ENCODE measurements at regions not wholly inside any gene's neighbourhood (a gene's known extent, or its start where the extent isn't known, plus 50 kb on each side); places are given as distances from the start of the nearest gene placed in this dataset.
"Not testable (repeated sequence)": the region's sequence is repeated elsewhere in the genome, so short reads cannot be mapped to it uniquely, and the experiment has no call there.

GRCh38 chr5:7131680-7132079 lies 264.3 kb upstream of the ADCY2 start:
- Histone ChIP-seq H3K4me3 (ENCODE audit: low read length) (no peak overlapping the region), H3K27me3 (ENCODE audit: control insufficient read depth, insufficient read depth, low read length) (no peaks in the 10 kb centered on the region), H3K4me1 (ENCODE audit: control insufficient read depth, insufficient read depth, low read length) (no peaks in the 10 kb centered on the region), H3K9me3 (ENCODE audit: control insufficient read depth, low read depth, low read length) (no peaks in the 10 kb centered on the region), H3K27ac (ENCODE audit: low read length) (no peak overlapping the region), H3K36me3 (ENCODE audit: control insufficient read depth, insufficient read depth, low read length) (no peaks in the 10 kb centered on the region)
- DNase-seq = no peak
- WGBS (ENCODE audit: insufficient coverage, low lambda C conversion rate) = 100% methylated on average over 2 of the region's 4 CpGs

- Histone ChIP-seq H3K36me3 (ENCODE audit: control insufficient read depth, insufficient read depth, low read length) (no peaks in the 10 kb centered on the region), H3K27me3 (ENCODE audit: control insufficient read depth, insufficient read depth, low read length) (no peaks in the 10 kb centered on the region), H3K27ac (ENCODE audit: low read length) (no peak overlapping the region), H3K4me3 (ENCODE audit: low read length) (no peak overlapping the region), H3K9me3 (ENCODE audit: control insufficient read depth, low read depth, low read length) (no peaks in the 10 kb centered on the region), H3K4me1 (ENCODE audit: control insufficient read depth, insufficient read depth, low read length) (no peaks in the 10 kb centered on the region)
- DNase-seq = peak; percentile 48 to 56
- no CpG with 5 or more reads among the region's 1 CpG for WGBS (ENCODE audit: insufficient coverage, low lambda C conversion rate)
Measured at GRCh38 chr5:7146886-7147285, 249.1 kb upstream of the ADCY2 start.

GRCh38 chr5:7157083-7157482 lies 238.9 kb upstream of the ADCY2 start:
- Histone ChIP-seq H3K4me1 (ENCODE audit: control insufficient read depth, insufficient read depth, low read length) (no peaks in the 10 kb centered on the region), H3K4me3 (ENCODE audit: low read length) (no peak overlapping the region), H3K27ac (ENCODE audit: low read length) (no peak overlapping the region), H3K9me3 (ENCODE audit: control insufficient read depth, low read depth, low read length) (peaks cover 8% of the 10 kb centered on the region), H3K27me3 (ENCODE audit: control insufficient read depth, insufficient read depth, low read length) (no peaks in the 10 kb centered on the region), H3K36me3 (ENCODE audit: control insufficient read depth, insufficient read depth, low read length) (no peaks in the 10 kb centered on the region)
- DNase-seq = no peak

DNA sequence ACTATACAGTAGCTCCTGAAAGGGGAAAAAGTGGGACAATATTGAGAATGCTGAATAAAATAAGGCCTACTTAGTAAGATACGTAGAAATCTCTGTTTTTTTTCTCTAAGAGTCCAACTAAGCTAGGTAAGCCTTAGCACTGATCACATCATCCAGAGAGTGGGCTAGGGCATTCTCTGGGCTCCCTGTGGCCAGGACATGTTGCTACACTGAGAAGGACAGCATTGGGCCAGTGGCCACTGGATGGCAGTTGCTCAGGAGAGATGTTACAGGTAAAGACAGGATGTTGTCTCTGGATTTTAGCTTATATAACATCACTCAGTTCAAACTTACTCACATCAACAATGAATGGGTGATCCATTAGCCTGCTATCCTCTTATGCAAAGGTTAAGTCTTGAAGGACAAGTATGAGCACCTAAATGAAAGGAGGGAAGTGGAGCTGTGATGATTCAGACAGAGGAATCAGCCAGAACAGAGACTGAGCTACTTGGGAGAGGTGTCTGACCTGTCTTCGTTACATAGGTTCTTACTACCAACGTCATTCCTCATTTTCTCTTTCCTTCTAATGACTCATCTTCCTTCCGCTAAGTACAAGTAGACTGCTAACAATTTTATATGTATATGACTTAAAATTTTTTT lies 226.6 kb upstream of the ADCY2 start:
- Histone ChIP-seq H3K36me3 (ENCODE audit: control insufficient read depth, insufficient read depth, low read length) (no peaks in the 10 kb centered on the region), H3K27ac (ENCODE audit: low read length) (no peak overlapping the region), H3K9me3 (ENCODE audit: control insufficient read depth, low read depth, low read length) (no peaks in the 10 kb centered on the region), H3K4me1 (ENCODE audit: control insufficient read depth, insufficient read depth, low read length) (no peaks in the 10 kb centered on the region), H3K27me3 (ENCODE audit: control insufficient read depth, insufficient read depth, low read length) (no peaks in the 10 kb centered on the region), H3K4me3 (ENCODE audit: low read length) (no peak overlapping the region)
- no peak for DNase-seq
- 70% methylated on average over 3 of the region's 4 CpGs for WGBS (ENCODE audit: insufficient coverage, low lambda C conversion rate)

DNA sequence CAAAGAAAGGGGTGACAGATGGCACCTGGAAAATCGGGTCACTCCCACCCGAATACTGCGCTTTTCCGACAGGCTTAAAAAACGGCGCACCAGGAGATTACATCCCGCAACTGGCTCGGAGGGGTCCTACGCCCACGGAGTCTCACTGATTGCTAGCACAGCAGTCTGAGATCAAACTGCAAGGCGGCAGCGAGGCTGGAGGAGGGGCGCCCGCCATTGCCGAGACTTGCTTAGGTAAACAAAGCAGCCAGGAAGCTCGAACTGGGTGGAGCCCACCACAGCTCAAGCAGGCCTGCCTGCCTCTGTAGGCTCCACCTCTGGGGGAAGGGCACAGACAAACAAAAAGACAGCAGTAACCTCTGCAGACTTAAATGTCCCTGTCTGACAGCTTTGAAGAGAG lies 225.2 kb upstream of the ADCY2 start:
- H3K27me3 ChIP-seq (ENCODE audit: control insufficient read depth, insufficient read depth, low read length); H3K4me1 ChIP-seq (ENCODE audit: control insufficient read depth, insufficient read depth, low read length); DNase-seq; H3K4me3 ChIP-seq (ENCODE audit: low read length); H3K36me3 ChIP-seq (ENCODE audit: control insufficient read depth, insufficient read depth, low read length); H3K9me3 ChIP-seq (ENCODE audit: control insufficient read depth, low read depth, low read length); H3K27ac ChIP-seq (ENCODE audit: low read length): not testable (repeated sequence)
- WGBS (ENCODE audit: insufficient coverage, low lambda C conversion rate) = no CpG with 5 or more reads among the region's 16 CpGs

- Histone ChIP-seq H3K4me1 (ENCODE audit: control insufficient read depth, insufficient read depth, low read length) (peaks cover 14% of the 10 kb centered on the region), H3K4me3 (ENCODE audit: low read length) (no peak overlapping the region), H3K9me3 (ENCODE audit: control insufficient read depth, low read depth, low read length) (no peaks in the 10 kb centered on the region), H3K36me3 (ENCODE audit: control insufficient read depth, insufficient read depth, low read length) (no peaks in the 10 kb centered on the region), H3K27ac (ENCODE audit: low read length) (peak overlapping the region; percentile 23), H3K27me3 (ENCODE audit: control insufficient read depth, insufficient read depth, low read length) (no peaks in the 10 kb centered on the region)
- WGBS (ENCODE audit: insufficient coverage, low lambda C conversion rate) = no CpG with 5 or more reads among the region's 3 CpGs
- peak in 1 of 2 donors; percentile 45 for DNase-seq
Measured at GRCh38 chr5:7179364-7179763, 216.6 kb upstream of the ADCY2 start.

GRCh38 chr5:7181841-7182240 lies 214.1 kb upstream of the ADCY2 start:
- no peaks in the 10 kb centered on the region for H3K27me3 ChIP-seq (ENCODE audit: control insufficient read depth, insufficient read depth, low read length)
- peaks cover 14% of the 10 kb centered on the region for H3K4me1 ChIP-seq (ENCODE audit: control insufficient read depth, insufficient read depth, low read length)
- no peaks in the 10 kb centered on the region for H3K9me3 ChIP-seq (ENCODE audit: control insufficient read depth, low read depth, low read length)
- WGBS (ENCODE audit: insufficient coverage, low lambda C conversion rate) = no CpG with 5 or more reads among the region's 2 CpGs
- peak; percentile 63 to 83 for DNase-seq
- no peak overlapping the region for H3K4me3 ChIP-seq (ENCODE audit: low read length)
- no peaks in the 10 kb centered on the region for H3K36me3 ChIP-seq (ENCODE audit: control insufficient read depth, insufficient read depth, low read length)
- peak overlapping the region; percentile 53 for H3K27ac ChIP-seq (ENCODE audit: low read length)

- no peaks in the 10 kb centered on the region for H3K9me3 ChIP-seq (ENCODE audit: control insufficient read depth, low read depth, low read length)
- 100% methylated on average over 2 of the region's 7 CpGs for WGBS (ENCODE audit: insufficient coverage, low lambda C conversion rate)
Measured at GRCh38 chr5:7185742-7186141, 210.2 kb upstream of the ADCY2 start.

GRCh38 chr5:7186818-7187217 lies 209.1 kb upstream of the ADCY2 start:
- H3K36me3 ChIP-seq (ENCODE audit: control insufficient read depth, insufficient read depth, low read length) = no peaks in the 10 kb centered on the region
- H3K27me3 ChIP-seq (ENCODE audit: control insufficient read depth, insufficient read depth, low read length) = no peaks in the 10 kb centered on the region
- 80% methylated on average over 1 of the region's 3 CpGs for WGBS (ENCODE audit: insufficient coverage, low lambda C conversion rate)
- no peaks in the 10 kb centered on the region for H3K9me3 ChIP-seq (ENCODE audit: control insufficient read depth, low read depth, low read length)
- no peak for DNase-seq
- H3K4me1 ChIP-seq (ENCODE audit: control insufficient read depth, insufficient read depth, low read length) = peaks cover 3% of the 10 kb centered on the region
- no peak overlapping the region for H3K27ac ChIP-seq (ENCODE audit: low read length)
- no peak overlapping the region for H3K4me3 ChIP-seq (ENCODE audit: low read length)

More at GRCh38 chr5:7185742-7186141, 210.2 kb upstream of the ADCY2 start:
- H3K27me3 ChIP-seq (ENCODE audit: control insufficient read depth, insufficient read depth, low read length) = no peaks in the 10 kb centered on the region
- no peak for DNase-seq
- no peak overlapping the region for H3K27ac ChIP-seq (ENCODE audit: low read length)
- H3K36me3 ChIP-seq (ENCODE audit: control insufficient read depth, insufficient read depth, low read length) = no peaks in the 10 kb centered on the region
- H3K4me3 ChIP-seq (ENCODE audit: low read length) = no peak overlapping the region
- peaks cover 13% of the 10 kb centered on the region for H3K4me1 ChIP-seq (ENCODE audit: control insufficient read depth, insufficient read depth, low read length)

- Histone ChIP-seq H3K4me3 (ENCODE audit: low read length) (no peak overlapping the region), H3K4me1 (ENCODE audit: control insufficient read depth, insufficient read depth, low read length) (no peaks in the 10 kb centered on the region), H3K36me3 (ENCODE audit: control insufficient read depth, insufficient read depth, low read length) (no peaks in the 10 kb centered on the region), H3K9me3 (ENCODE audit: control insufficient read depth, low read depth, low read length) (no peaks in the 10 kb centered on the region), H3K27ac (ENCODE audit: low read length) (no peak overlapping the region), H3K27me3 (ENCODE audit: control insufficient read depth, insufficient read depth, low read length) (no peaks in the 10 kb centered on the region)
- no peak for DNase-seq
- 93% methylated on average over 2 of the region's 6 CpGs for WGBS (ENCODE audit: insufficient coverage, low lambda C conversion rate)
Measured at GRCh38 chr5:7190712-7191250, 205.2 kb upstream of the ADCY2 start.

- Histone ChIP-seq H3K4me3 (ENCODE audit: low read length) (no peak overlapping the region), H3K4me1 (ENCODE audit: control insufficient read depth, insufficient read depth, low read length) (no peaks in the 10 kb centered on the region), H3K27me3 (ENCODE audit: control insufficient read depth, insufficient read depth, low read length) (no peaks in the 10 kb centered on the region), H3K36me3 (ENCODE audit: control insufficient read depth, insufficient read depth, low read length) (no peaks in the 10 kb centered on the region), H3K27ac (ENCODE audit: low read length) (no peak overlapping the region), H3K9me3 (ENCODE audit: control insufficient read depth, low read depth, low read length) (no peaks in the 10 kb centered on the region)
- 81% methylated on average over 2 of the region's 3 CpGs for WGBS (ENCODE audit: insufficient coverage, low lambda C conversion rate)
- DNase-seq = peak; percentile 15 to 57
Measured at GRCh38 chr5:7192016-7192415, 203.9 kb upstream of the ADCY2 start.
